Anterior cingulate cortex (tissue), 58 donors: ENCODE measurements at regions not wholly inside any gene's neighbourhood (a gene's known extent, or its start where the extent isn't known, plus 50 kb on each side); places are given as distances from the start of the nearest gene placed in this dataset.
"Not testable (repeated sequence)": the region's sequence is repeated elsewhere in the genome, so short reads cannot be mapped to it uniquely, and the experiment has no call there.

Experiments
- DNase-seq, 58 donors: peaks; one replicate each; lab custom pipeline; 2025; lab: John Stamatoyannopoulos, UW

- DNase-seq: no peak
Observed at GRCh38 chr3:177447938-177448337, 250.7 kb upstream of the TBL1XR1 start.

- DNase-seq: no peak
Observed at GRCh38 chr3:177448987-177449359, 251.7 kb upstream of the TBL1XR1 start.

- no peak for DNase-seq
Observed at GRCh38 chr3:177449360-177450006, 252.2 kb upstream of the TBL1XR1 start.

GRCh38 chr3:177451301-177451750 lies 254.0 kb upstream of the TBL1XR1 start:
- no peak for DNase-seq

- DNase-seq: peak in 1 of 58 donors; percentile 25
Observed at GRCh38 chr3:177451864-177452830, 254.9 kb upstream of the TBL1XR1 start.

- DNase-seq: no peak
Observed at GRCh38 chr3:177452831-177453450, 255.7 kb upstream of the TBL1XR1 start.

- DNase-seq: no peak
Observed at GRCh38 chr3:177453451-177453844, 256.2 kb upstream of the TBL1XR1 start.

- DNase-seq: not testable (repeated sequence)
Observed at GRCh38 chr3:177457204-177457603, 259.9 kb upstream of the TBL1XR1 start.

GRCh38 chr3:177459401-177459800 lies 262.1 kb upstream of the TBL1XR1 start:
- peak in 1 of 58 donors; percentile 13 for DNase-seq

GRCh38 chr3:177460047-177460446 lies 262.8 kb upstream of the TBL1XR1 start:
- DNase-seq: peak in 1 of 58 donors; percentile 7

- no peak for DNase-seq
Observed at GRCh38 chr3:177461765-177462164, 264.5 kb upstream of the TBL1XR1 start.

- not testable (repeated sequence) for DNase-seq
Observed at GRCh38 chr3:177463341-177463740, 266.1 kb upstream of the TBL1XR1 start.

- DNase-seq: no peak
Observed at GRCh38 chr3:177463863-177464262, 266.6 kb upstream of the TBL1XR1 start.

- no peak for DNase-seq
Observed at GRCh38 chr3:177464392-177465256, 267.3 kb upstream of the TBL1XR1 start.

- DNase-seq: peak in 1 of 58 donors; percentile 13
Observed at GRCh38 chr3:177465257-177465642, 268.0 kb upstream of the TBL1XR1 start.

- no peak for DNase-seq
Observed at GRCh38 chr3:177466074-177466473, 268.8 kb upstream of the TBL1XR1 start.

GRCh38 chr3:177466622-177467021 lies 269.3 kb upstream of the TBL1XR1 start:
- DNase-seq: not testable (repeated sequence)

- no peak for DNase-seq
Observed at GRCh38 chr3:177467247-177467985, 270.1 kb upstream of the TBL1XR1 start.

- peak in 1 of 58 donors; percentile 16 for DNase-seq
Observed at GRCh38 chr3:177468331-177468730, 271.0 kb upstream of the TBL1XR1 start.
